Neural cell (in vitro differentiated cells): ENCODE measurements at regions not wholly inside any gene's neighbourhood (a gene's known extent, or its start where the extent isn't known, plus 50 kb on each side); places are given as distances from the start of the nearest gene placed in this dataset.
"Not testable (repeated sequence)": the region's sequence is repeated elsewhere in the genome, so short reads cannot be mapped to it uniquely, and the experiment has no call there.

Experiments used
- EP300 ChIP-seq: fragments of 450-650 bp; conservative IDR thresholded peaks from 2 replicates; pipeline ENCODE4 v1.6.1; 2014; ENCODE audit warnings: antibody characterized with exemption, mild to moderate bottlenecking, moderate library complexity; ENCODE audit not compliant: poor library complexity, severe bottlenecking
- EZH2 ChIP-seq: fragments of 200-600, 300-800 bp; shearing (Covaris generic), sonication (generic); IDR thresholded peaks from 2 replicates; pipeline ENCODE4 v1.6.1; 2014; ENCODE audit warnings: antibody characterized with exemption, low read length, borderline replicate concordance, mild to moderate bottlenecking; ENCODE audit not compliant: insufficient read depth, poor library complexity, severe bottlenecking
- MXI1 ChIP-seq: fragments of 450-650 bp; conservative IDR thresholded peaks from 2 replicates; pipeline ENCODE4 v1.6.1; 2014; ENCODE audit warnings: antibody characterized with exemption, mild to moderate bottlenecking; ENCODE audit not compliant: poor library complexity, severe bottlenecking
- POLR2AphosphoS5 ChIP-seq: IDR thresholded peaks from 2 replicates; pipeline ENCODE4 v1.6.1; 2012
- RAD21 ChIP-seq: fragments of 450-650 bp; conservative IDR thresholded peaks from 2 replicates; pipeline ENCODE4 v1.6.1; 2014; ENCODE audit warnings: antibody characterized with exemption, mild to moderate bottlenecking, moderate library complexity
- SMC3 ChIP-seq: fragments of 450-650 bp; conservative IDR thresholded peaks from 2 replicates; pipeline ENCODE4 v1.6.1; 2014; ENCODE audit warnings: antibody characterized with exemption, mild to moderate bottlenecking, moderate library complexity; ENCODE audit not compliant: poor library complexity
- TAF1 ChIP-seq: IDR thresholded peaks from 2 replicates; pipeline ENCODE4 v1.6.1; 2012; ENCODE audit warnings: low read depth
- TF ChIP-seq, protein P1 (sequence below): fragments of 450-650 bp; IDR thresholded peaks from 2 replicates; pipeline ENCODE4 v1.5.1; 2014; ENCODE audit warnings: antibody characterized with exemption, mild to moderate bottlenecking, moderate library complexity; ENCODE audit not compliant: poor library complexity, severe bottlenecking
- TF ChIP-seq, protein P2 (sequence below): IDR thresholded peaks from 2 replicates; pipeline ENCODE4 v1.6.1; 2012; ENCODE audit warnings: borderline replicate concordance

DNA sequence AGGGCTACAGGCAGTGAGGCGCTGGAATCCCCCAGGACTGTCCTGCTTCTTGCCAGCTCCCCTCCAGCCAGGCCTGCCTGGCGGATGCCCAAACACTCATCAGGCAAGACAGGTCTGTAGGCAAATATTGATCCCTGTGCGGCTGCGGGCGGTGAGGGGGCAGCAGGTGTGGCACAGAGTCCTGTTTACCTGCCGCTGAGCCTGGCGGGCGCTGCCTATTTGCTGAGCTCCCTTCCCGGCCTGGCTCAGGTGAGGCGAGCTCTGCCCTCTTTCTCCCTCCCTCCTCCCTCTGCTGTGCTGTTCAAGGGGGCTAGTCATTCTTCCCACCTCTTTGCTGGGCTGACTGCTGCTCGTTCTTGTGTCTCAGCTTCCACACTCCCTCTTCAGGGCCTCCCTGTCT is 71.5 kb downstream of the PROP1 start:
- TF ChIP-seq POLR2AphosphoS5, EZH2, EP300, MXI1, RAD21, SMC3, TAF1: not testable (repeated sequence)
- TF ChIP-seq, protein P1, sequence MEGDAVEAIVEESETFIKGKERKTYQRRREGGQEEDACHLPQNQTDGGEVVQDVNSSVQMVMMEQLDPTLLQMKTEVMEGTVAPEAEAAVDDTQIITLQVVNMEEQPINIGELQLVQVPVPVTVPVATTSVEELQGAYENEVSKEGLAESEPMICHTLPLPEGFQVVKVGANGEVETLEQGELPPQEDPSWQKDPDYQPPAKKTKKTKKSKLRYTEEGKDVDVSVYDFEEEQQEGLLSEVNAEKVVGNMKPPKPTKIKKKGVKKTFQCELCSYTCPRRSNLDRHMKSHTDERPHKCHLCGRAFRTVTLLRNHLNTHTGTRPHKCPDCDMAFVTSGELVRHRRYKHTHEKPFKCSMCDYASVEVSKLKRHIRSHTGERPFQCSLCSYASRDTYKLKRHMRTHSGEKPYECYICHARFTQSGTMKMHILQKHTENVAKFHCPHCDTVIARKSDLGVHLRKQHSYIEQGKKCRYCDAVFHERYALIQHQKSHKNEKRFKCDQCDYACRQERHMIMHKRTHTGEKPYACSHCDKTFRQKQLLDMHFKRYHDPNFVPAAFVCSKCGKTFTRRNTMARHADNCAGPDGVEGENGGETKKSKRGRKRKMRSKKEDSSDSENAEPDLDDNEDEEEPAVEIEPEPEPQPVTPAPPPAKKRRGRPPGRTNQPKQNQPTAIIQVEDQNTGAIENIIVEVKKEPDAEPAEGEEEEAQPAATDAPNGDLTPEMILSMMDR = not testable (repeated sequence)
- TF ChIP-seq, protein P2, sequence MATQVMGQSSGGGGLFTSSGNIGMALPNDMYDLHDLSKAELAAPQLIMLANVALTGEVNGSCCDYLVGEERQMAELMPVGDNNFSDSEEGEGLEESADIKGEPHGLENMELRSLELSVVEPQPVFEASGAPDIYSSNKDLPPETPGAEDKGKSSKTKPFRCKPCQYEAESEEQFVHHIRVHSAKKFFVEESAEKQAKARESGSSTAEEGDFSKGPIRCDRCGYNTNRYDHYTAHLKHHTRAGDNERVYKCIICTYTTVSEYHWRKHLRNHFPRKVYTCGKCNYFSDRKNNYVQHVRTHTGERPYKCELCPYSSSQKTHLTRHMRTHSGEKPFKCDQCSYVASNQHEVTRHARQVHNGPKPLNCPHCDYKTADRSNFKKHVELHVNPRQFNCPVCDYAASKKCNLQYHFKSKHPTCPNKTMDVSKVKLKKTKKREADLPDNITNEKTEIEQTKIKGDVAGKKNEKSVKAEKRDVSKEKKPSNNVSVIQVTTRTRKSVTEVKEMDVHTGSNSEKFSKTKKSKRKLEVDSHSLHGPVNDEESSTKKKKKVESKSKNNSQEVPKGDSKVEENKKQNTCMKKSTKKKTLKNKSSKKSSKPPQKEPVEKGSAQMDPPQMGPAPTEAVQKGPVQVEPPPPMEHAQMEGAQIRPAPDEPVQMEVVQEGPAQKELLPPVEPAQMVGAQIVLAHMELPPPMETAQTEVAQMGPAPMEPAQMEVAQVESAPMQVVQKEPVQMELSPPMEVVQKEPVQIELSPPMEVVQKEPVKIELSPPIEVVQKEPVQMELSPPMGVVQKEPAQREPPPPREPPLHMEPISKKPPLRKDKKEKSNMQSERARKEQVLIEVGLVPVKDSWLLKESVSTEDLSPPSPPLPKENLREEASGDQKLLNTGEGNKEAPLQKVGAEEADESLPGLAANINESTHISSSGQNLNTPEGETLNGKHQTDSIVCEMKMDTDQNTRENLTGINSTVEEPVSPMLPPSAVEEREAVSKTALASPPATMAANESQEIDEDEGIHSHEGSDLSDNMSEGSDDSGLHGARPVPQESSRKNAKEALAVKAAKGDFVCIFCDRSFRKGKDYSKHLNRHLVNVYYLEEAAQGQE = not testable (repeated sequence)
